Omental fat pad (tissue), 3 donors: ENCODE measurements at regions not wholly inside any gene's neighbourhood (a gene's known extent, or its start where the extent isn't known, plus 50 kb on each side); places are given as distances from the start of the nearest gene placed in this dataset.

Experiments
- ATAC-seq: fragments of 150-250 bp; one replicate; pipeline ENCODE4 v1.9.1; 2016; ENCODE audit warnings: mild to moderate bottlenecking, moderate library complexity; ENCODE audit not compliant: low FRiP score
- DNase-seq: peaks from one replicate; pipeline ENCODE4 v3.0.0-alpha.2; 2019; ENCODE audit warnings: low spot score
- TF ChIP-seq, protein P1 (sequence below), 3 donors: fragments of 450-650 bp; IDR thresholded peaks; one replicate each; pipeline ENCODE4 v1.5.1; 2016 to 2017; ENCODE audit warnings: antibody characterized with exemption in 3 of 3, mild to moderate bottlenecking in 3 of 3, moderate library complexity in 2 of 3

DNA sequence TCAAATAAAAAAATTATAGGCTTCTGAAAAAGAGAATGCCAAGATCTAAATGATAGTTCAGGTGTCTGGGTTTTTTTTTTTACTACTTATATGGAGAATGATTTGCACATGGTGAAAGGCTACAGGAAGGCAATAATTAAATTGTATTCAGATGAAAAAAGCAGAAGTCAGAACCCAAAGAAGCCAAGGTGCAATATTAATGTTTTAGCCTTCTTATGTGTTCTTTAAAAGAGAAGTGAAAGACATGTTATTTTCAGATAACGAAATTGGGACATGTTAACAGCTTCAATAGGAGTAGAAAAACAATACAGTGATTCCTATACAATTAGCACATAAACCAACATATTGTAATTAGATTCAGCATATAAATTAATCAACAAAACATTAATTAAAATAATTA is 452.9 kb upstream of the PRMT6 start:
- TF ChIP-seq, protein P1, sequence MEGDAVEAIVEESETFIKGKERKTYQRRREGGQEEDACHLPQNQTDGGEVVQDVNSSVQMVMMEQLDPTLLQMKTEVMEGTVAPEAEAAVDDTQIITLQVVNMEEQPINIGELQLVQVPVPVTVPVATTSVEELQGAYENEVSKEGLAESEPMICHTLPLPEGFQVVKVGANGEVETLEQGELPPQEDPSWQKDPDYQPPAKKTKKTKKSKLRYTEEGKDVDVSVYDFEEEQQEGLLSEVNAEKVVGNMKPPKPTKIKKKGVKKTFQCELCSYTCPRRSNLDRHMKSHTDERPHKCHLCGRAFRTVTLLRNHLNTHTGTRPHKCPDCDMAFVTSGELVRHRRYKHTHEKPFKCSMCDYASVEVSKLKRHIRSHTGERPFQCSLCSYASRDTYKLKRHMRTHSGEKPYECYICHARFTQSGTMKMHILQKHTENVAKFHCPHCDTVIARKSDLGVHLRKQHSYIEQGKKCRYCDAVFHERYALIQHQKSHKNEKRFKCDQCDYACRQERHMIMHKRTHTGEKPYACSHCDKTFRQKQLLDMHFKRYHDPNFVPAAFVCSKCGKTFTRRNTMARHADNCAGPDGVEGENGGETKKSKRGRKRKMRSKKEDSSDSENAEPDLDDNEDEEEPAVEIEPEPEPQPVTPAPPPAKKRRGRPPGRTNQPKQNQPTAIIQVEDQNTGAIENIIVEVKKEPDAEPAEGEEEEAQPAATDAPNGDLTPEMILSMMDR (IDR thresholded peaks at IDR 0.05) = no peak
- ATAC-seq (no peak), DNase-seq (no peak)

DNA sequence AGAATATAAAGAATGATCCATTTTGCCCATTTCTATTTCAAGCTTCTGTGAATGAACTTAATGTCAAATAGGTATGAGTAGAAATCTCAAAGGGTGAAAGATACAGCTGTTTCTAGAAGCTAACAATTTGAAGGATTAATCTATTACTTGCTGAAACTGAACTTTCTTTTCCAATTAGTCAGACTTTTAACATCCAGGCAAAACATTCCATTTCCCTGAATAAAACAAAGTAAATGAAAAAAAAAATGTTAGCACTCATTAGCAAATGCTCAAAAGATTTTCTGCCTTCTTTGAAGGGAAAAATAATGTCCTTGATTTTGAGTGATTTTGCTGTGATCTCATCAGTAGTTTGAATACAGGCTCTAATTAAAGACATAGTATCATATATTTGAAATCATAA is 447.6 kb upstream of the PRMT6 start:
- ATAC-seq (no peak), DNase-seq (no peak)
- TF ChIP-seq, protein P1 (IDR thresholded peaks at IDR 0.05) = no peak

DNA sequence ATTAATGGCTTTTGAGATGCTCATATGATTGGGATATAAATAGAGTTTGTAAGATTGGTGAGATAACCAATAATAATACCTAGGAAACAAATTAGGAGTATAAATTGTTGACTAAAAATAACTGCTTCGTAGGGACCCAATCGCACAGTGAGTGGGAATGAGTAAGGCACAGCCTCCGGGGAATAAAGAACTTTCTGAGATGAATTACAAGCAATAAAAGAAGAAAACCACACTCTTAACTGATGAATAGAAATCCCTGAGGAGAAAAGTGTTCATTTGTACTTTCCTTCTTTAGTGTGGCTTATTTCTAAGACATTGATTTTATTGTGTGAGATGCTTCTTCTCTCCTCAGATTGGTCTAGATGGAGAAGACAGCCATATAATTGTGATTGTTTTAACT is 443.4 kb upstream of the PRMT6 start:
- ATAC-seq = no peak
- TF ChIP-seq, protein P1 (IDR thresholded peaks at IDR 0.05) = no peak
- DNase-seq = no peak

DNA sequence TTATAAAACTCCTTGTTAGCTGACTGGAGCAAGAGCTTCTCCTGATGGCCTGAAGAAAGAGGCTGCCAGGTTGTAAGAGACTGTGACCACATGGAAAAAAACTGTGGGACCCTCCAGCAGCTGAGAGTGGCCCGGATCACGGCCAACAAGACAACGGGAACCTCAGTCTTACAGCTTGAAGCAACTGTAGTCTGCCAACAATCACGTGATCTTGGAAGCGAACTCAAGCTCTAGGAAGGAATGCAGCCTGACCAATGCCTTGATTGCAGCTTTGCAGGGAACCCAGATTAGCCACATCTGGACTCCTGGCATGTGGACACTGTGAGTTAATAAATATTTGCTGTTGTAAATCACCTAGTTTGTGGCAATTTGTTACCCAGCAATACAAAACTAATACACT is 442.6 kb upstream of the PRMT6 start:
- ATAC-seq (no peak), DNase-seq (no peak)
- TF ChIP-seq, protein P1 (IDR thresholded peaks at IDR 0.05) = no peak

DNA sequence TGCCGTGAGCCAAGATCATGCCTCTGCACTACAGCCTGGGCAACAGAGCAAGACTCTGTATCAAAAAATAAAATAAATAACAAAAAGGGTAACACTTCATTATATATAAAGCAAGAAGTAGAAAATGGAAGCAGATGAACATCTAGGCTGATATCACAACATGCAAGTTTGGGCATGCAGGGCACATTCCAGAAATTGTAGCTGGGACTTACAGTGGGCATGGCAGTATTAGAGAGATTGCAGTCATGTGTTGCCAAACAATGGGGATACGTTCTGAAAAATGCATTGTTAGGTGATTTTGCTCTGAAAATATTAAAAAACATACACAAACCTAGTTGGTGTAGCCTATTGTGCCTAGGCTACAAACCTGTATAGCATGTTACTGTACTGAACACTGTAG is 441.0 kb upstream of the PRMT6 start:
- no peak for DNase-seq
- TF ChIP-seq, protein P1 (IDR thresholded peaks at IDR 0.05) = no peak
- no peak for ATAC-seq

DNA sequence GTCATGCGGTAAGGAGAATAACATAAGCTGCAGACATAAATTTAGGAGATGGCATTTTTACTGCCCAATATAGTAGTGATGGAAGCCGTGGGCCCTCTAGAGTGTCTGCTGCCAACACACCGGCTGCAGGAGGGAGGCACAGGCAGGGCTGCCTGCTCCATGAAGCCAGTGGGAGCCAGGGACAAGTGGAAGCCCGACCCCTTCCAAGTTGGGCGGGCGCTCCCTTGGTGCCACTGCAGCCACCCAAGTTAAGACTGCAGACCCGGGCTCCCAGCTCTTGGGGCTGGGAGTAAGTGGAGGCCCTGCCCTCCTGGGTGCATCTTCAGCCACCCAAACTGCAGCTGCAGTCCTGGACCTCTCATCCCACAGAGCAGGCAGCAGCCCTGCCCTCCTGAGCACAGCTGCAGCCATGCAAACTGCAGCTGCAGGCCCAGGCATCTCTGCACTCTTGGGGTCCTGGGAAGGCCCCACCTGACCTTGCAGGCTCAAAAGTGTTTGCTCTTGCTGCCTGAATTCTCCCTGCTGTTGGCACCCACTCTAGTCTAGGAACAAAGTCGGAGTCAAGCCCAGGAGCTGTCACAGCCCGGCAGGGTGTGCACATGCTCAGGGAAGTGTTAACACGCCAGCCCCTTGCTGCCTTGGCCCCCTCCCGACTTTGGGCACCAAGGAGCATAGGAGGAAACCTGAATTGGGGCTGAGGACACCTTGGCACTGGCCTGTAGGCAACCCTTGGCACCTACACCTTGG is 437.2 kb upstream of the PRMT6 start:
- TF ChIP-seq, protein P1 (IDR thresholded peaks at IDR 0.05) = no peak
- ATAC-seq (no peak), DNase-seq (no peak)

DNA sequence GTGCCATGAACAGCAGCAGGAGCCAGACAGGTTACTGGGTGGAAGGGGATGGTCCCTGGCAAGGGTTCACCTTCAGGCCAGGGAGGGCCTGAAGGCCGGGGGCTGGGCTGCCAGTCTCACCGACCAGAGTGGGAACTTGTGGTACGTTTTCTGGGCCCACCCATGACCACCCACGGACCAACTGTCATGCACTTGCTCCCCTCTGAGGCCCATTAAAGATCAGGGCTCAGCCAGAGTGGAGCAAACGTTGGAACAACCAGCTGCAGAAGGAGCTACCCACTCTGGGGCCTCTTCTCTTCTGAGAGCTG is 436.7 kb upstream of the PRMT6 start:
- DNase-seq (no peak), ATAC-seq (no peak)
- TF ChIP-seq, protein P1 (IDR thresholded peaks at IDR 0.05) = no peak
